A673 (cell line): ENCODE measurements at regions not wholly inside any gene's neighbourhood (a gene's known extent, or its start where the extent isn't known, plus 50 kb on each side); places are given as distances from the start of the nearest gene placed in this dataset.

ENCODE experiments used
- BruUV-seq: library from RNA; stranded (reverse); fragments of 400-500 nt; replicated peaks from 2 replicates; lab custom pipeline; 2021; lab: Mats Ljungman, UMichigan
- CTCF ChIA-PET: fragments of 300-600 bp; sonication (Branson Sonifier 250); formaldehyde crosslinking; loops from one replicate; lab custom pipeline; 2022; ENCODE audit warnings: antibody characterized with exemption; lab: Charles Lee
- POLR2A ChIA-PET: fragments of 300-600 bp; sonication (Branson Sonifier 250); formaldehyde crosslinking; loops from one replicate; lab custom pipeline; 2022; ENCODE audit warnings: antibody characterized with exemption; ENCODE audit not compliant: low non-redundant PET; lab: Charles Lee
- DNase-seq: peaks from one replicate; pipeline ENCODE4 v3.0.0-alpha.2; 2015; ENCODE audit warnings: low spot score
- H3K27ac ChIP-seq: fragments of 200-600 bp; sonication (generic); 2 replicates; pipeline ENCODE4 v1.5.1; 2016; ENCODE audit warnings: mixed run types, low read depth, mild to moderate bottlenecking, mixed read lengths, antibody characterized with exemption, low read length; ENCODE audit not compliant: poor library complexity, severe bottlenecking
- H3K27me3 ChIP-seq: fragments of 200-600 bp; sonication (generic); replicated peaks from 2 replicates; pipeline ENCODE4 v1.6.1; 2017; ENCODE audit warnings: mixed run types, low read depth, mild to moderate bottlenecking, mixed read lengths, antibody characterized with exemption, low read length; ENCODE audit not compliant: insufficient read depth, poor library complexity
- H3K36me3 ChIP-seq: fragments of 200-600 bp; sonication (generic); 2 replicates; pipeline ENCODE4 v1.6.1; 2016; ENCODE audit warnings: mixed run types, mild to moderate bottlenecking, mixed read lengths, antibody characterized with exemption, low read length; ENCODE audit not compliant: insufficient read depth, poor library complexity, severe bottlenecking
- H3K4me1 ChIP-seq: fragments of 200-600 bp; sonication (generic); 2 replicates; pipeline ENCODE4 v1.6.1; 2017; ENCODE audit warnings: mixed run types, mild to moderate bottlenecking, mixed read lengths, antibody characterized with exemption, low read length; ENCODE audit not compliant: insufficient read depth, poor library complexity, severe bottlenecking
- H3K4me3 ChIP-seq: fragments of 200-600 bp; sonication (generic); 2 replicates; pipeline ENCODE4 v1.5.1; 2016; ENCODE audit warnings: low read depth, mixed run types, mild to moderate bottlenecking, mixed read lengths, low read length; ENCODE audit not compliant: poor library complexity, severe bottlenecking
- H3K9me3 ChIP-seq: fragments of 200-600 bp; sonication (generic); 2 replicates; pipeline ENCODE4 v1.6.1; 2016; ENCODE audit warnings: mixed run types, low read depth, mild to moderate bottlenecking, mixed read lengths, antibody characterized with exemption, low read length; ENCODE audit not compliant: poor library complexity, severe bottlenecking
- EZH2 ChIP-seq: fragments of 200-600 bp; sonication (generic); IDR thresholded peaks from 2 replicates; pipeline ENCODE4 v1.6.1; 2017; ENCODE audit warnings: borderline replicate concordance, low read depth, mild to moderate bottlenecking, mixed read lengths, antibody characterized with exemption, low read length; ENCODE audit not compliant: poor library complexity, severe bottlenecking
- intact Hi-C: fragments of 100-400 bp; cut with micrococcal nuclease; formaldehyde crosslinking; loops from one replicate; pipeline ENCODE4 v1.10.0; 2022; ENCODE audit not compliant: unreplicated experiment
- TF ChIP-seq, protein P1 (sequence below): fragments of 300-800, 200-600 bp; sonication (generic); conservative IDR thresholded peaks from 2 replicates; pipeline ENCODE4 v1.5.1; 2017; ENCODE audit warnings: low read depth, mild to moderate bottlenecking, antibody characterized with exemption, low read length, moderate library complexity, mixed read lengths

DNA sequence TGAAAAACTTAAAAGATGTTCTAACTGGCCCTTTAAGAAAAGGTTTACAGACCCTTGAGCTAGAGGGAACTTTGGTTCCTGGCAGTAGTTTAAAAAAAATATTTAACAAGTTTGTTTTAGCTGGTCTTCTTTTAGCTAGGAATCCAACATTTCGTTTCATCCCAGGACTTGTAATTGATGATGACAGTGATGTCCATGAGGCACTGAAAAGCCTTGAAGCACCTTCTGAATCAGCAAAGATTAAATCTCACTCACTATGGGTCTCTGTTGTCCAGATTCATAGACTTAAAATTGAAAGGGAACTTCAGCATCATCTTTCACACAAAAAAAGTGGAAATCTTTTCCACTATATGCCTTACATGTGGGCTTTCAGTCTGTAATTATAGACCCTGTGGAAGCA lies 102.9 kb upstream of the ETAA1 start:
- no peaks in the 10 kb centered on the region for H3K27me3 ChIP-seq
- TF ChIP-seq, protein P1, sequence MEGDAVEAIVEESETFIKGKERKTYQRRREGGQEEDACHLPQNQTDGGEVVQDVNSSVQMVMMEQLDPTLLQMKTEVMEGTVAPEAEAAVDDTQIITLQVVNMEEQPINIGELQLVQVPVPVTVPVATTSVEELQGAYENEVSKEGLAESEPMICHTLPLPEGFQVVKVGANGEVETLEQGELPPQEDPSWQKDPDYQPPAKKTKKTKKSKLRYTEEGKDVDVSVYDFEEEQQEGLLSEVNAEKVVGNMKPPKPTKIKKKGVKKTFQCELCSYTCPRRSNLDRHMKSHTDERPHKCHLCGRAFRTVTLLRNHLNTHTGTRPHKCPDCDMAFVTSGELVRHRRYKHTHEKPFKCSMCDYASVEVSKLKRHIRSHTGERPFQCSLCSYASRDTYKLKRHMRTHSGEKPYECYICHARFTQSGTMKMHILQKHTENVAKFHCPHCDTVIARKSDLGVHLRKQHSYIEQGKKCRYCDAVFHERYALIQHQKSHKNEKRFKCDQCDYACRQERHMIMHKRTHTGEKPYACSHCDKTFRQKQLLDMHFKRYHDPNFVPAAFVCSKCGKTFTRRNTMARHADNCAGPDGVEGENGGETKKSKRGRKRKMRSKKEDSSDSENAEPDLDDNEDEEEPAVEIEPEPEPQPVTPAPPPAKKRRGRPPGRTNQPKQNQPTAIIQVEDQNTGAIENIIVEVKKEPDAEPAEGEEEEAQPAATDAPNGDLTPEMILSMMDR = no peak
- TF ChIP-seq EZH2 = no peak
- no peaks in the 10 kb centered on the region for H3K9me3 ChIP-seq
- H3K4me1 ChIP-seq = no peaks in the 10 kb centered on the region
- no peak for DNase-seq
- H3K27ac ChIP-seq = no peak overlapping the region
- no peaks in the 10 kb centered on the region for H3K36me3 ChIP-seq
- ChIA-PET POLR2A (no interaction called here), CTCF (no interaction called here)
- intact Hi-C loops = no loop called here
- H3K4me3 ChIP-seq = no peak overlapping the region
- BruUV-seq = no TSS peak

GRCh38 chr2:67295406-67295805 lies 101.7 kb upstream of the ETAA1 start:
- TF ChIP-seq, protein P1 = no peak
- TF ChIP-seq EZH2 = no peak
- POLR2A ChIA-PET = no interaction called here
- no peak overlapping the region for H3K27ac ChIP-seq
- H3K36me3 ChIP-seq = no peaks in the 10 kb centered on the region
- intact Hi-C loops = no loop called here
- CTCF ChIA-PET = no interaction called here
- no peaks in the 10 kb centered on the region for H3K4me1 ChIP-seq
- H3K27me3 ChIP-seq = no peaks in the 10 kb centered on the region
- no TSS peak for BruUV-seq
- H3K9me3 ChIP-seq = no peaks in the 10 kb centered on the region
- DNase-seq = no peak
- no peak overlapping the region for H3K4me3 ChIP-seq

DNA sequence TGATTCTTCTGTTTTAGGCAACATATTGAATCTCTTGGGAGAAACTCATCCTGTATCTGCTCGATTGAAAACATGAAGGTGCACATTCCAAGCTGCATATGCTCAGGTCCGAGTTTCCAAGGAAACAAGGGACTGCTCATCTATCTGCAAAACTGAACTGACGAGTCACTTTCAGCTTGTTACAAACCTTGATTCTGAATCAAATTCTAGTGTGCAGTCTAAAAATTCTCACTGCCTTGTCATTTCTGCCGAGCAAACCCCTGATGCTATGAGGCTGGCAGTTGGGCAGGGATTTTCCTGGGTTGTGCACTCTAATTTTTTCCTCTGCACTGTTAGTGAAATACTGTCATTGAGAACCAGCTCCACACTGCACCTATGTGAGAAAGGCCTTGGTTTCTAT lies 101.3 kb upstream of the ETAA1 start:
- no peak for DNase-seq
- no peaks in the 10 kb centered on the region for H3K36me3 ChIP-seq
- ChIA-PET CTCF (no interaction called here), POLR2A (no interaction called here)
- no peak overlapping the region for H3K4me3 ChIP-seq
- intact Hi-C loops = no loop called here
- TF ChIP-seq, protein P1 = no peak
- TF ChIP-seq EZH2 = no peak
- H3K9me3 ChIP-seq = no peaks in the 10 kb centered on the region
- no peaks in the 10 kb centered on the region for H3K4me1 ChIP-seq
- H3K27me3 ChIP-seq = no peaks in the 10 kb centered on the region
- no peak overlapping the region for H3K27ac ChIP-seq
- BruUV-seq = no TSS peak
